NCI-H345 (cell line): ENCODE measurements at regions not wholly inside any gene's neighbourhood (a gene's known extent, or its start where the extent isn't known, plus 50 kb on each side); places are given as distances from the start of the nearest gene placed in this dataset.

Experiments used
- DNase-seq: peaks from one replicate; lab custom pipeline; 2025; lab: John Stamatoyannopoulos, UW

DNA sequence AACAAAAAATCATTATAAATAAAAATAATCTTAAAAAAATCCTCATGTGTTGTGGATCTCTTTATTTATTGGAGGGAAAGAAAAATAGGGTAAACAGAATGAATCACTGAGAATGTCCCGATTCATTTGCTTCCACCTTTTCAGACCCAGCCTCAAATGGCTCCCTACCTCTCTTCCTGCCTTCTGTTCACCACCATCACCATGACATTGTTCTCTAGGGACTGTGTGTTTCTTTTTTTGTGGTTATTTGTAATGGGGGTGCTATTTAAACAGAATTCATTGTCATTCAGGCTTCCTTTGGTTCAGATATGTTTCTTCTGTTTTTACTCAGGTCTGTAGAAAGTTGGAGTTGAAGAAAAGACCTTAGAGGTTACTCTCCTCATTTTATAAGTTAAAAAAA is 198.2 kb downstream of the KIF4B start:
- DNase-seq: no peak

DNA sequence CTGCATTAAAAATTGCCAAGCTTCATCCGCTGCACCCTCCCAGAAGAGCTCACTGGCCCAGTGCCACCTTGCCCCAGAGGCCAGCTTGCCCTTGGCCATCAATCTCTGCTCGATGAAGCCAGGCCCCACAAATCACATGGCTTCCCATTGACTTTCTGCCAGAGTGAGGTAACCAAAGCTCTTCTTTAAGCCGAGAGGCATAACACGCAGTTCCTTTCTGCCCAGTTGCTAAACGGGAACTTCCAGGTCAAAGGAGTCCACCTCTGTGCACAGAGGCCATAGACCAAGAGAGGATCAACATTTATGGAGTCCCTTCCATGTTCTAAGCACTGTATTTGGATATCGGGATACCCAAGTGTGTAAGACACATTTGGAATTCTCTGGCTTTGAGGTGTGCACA is 208.8 kb downstream of the KIF4B start:
- no peak for DNase-seq

DNA sequence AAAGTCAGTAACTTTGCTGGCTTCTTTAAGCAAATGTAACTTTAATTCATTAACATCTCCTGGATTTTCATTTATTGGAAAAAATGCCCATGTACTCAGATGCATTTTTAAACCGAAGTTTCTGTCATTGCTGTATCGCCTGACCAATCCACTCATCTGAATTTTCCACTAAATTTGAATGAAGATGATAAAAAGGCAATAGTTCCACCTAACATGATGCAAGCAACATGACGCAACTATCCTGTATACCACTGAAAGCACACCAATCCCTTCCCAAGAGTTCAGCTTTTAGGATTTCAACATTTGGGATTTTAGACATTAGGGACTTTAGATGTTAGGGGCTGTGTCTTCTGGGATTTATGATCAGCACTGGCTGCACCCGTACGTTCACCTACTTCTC is 215.6 kb downstream of the KIF4B start:
- DNase-seq: no peak

DNA sequence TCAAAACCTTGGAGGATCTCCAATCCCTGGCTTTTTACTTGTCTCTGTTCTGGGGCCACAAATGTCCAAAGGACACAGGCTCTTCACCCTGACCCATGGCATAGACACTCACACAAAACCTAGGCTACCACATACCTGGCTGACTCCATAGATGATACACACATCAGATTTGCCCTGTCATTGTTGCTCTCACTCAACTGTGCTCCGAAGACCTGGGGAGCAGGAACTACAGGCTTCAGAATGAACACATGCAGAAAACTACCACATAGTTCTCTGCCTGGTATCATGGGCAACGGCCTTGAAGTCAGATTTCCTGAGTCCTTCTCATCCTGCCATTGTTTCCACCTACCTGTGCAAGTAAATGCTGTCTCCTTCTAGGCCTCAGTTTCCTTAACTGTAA is 226.2 kb downstream of the KIF4B start:
- DNase-seq: no peak

DNA sequence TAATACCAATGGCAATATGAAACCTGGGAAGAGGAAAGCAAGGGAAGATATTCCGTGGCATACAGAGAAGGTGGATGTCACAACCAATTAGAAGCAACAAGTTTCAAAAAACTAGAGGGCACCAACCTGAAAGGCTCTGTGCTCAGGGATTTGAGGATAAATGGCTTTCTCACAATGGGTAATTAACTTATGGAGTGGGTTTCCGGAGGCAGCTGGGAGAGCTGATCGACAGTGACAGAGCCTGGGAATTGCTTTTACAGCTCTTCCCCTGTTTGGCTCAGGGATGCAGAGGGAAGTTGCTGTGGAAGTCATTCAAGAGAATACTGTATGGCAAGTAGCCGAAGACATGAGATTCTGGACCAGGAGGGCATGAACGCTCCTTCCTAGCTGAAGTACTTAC is 237.0 kb downstream of the KIF4B start:
- DNase-seq: no peak

DNA sequence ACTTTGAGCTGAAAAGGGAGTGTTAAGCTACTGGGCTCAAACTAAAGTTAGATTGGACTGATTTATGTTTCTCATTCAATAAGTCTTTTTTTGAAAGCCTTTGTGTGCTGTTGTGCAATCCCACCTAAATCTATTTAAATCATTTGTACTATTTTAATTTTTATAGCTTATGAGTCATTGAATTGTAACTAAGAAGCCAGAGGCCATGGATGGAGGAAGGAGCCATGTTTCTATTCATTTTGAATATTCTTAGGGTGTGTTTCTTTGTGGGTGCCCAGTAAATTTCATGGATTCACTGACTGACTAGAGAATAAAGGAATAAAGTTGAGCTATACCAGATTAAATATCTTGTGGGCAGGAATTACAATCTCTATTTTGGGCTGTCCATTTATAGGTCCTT is 238.5 kb downstream of the KIF4B start:
- no peak for DNase-seq

DNA sequence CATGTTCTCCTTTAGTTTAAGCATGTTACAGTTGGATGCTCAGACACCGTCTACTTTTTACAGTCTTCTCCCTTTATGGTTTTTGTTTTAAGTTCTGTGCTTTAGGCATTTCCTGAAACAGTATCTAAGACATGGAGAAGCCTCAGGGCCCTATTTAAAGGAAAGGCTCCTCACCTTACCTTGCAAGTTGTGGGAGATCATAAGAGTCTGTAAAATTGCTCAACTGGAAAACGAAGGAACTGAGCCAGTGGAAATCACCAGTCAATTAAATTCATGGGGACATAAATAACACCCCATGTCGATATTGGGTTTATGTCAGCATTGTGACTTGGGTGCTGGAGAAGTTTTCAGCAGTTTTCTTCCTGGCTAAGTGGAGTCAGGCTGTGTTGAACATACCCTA is 239.2 kb downstream of the KIF4B start:
- DNase-seq: no peak

DNA sequence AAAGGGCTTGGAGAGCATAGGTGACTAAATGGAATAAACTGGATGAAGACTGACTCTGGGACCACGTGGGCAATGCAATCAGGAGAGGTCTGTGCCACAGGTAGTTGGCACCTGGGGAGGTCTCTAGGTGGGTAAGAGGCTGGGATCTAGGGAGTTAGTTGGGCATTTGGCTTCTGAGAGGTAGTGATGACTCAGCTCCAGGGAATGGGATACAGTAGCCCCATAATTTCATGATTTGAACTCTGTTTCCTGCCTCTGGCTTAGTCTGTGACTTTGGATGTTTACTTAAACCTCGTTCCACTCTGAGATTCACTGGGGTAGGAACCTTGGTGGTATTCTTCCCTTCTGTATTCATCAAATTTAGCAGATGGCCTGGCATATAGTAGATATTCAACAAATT is 240.8 kb downstream of the KIF4B start:
- DNase-seq: no peak

DNA sequence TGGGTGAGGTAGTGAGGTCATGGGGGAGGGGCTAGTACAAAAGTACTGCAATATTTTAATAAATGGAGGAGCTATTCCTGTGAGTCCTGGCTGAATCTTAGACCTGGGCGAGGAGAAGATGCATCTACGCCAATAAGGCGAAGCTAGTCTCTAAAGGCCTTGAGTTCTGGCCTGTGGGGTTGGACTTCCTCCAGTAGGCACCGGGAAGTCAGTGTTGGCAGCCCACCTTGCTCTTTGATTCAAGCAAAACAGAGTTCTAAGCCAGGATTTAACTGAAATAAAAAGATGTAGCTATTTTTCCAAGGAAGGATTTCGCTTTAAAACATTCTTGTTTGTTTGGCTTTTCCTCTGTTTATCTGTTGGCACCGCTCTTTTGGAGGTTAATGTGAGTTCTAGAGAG is 244.6 kb downstream of the KIF4B start:
- DNase-seq: no peak

DNA sequence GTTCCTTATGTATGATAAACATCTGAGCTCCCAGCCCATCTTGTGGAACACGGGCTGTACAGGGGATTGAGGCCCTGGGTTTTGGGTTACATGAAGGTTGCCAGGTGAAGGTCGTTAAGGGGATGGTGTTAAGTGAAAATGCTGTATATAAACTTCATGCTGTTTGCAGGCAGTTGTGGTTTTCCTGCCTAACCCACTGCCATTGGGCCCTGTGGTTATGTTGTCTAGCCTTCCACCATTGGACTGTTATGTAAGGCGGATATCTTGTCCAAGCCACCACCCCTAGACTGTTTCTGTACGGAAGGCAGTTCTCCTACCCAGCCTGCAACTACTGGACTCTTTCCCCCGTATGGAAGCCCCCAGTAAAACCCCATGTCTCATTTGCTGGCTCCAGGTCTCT is 246.1 kb downstream of the KIF4B start:
- no peak for DNase-seq

DNA sequence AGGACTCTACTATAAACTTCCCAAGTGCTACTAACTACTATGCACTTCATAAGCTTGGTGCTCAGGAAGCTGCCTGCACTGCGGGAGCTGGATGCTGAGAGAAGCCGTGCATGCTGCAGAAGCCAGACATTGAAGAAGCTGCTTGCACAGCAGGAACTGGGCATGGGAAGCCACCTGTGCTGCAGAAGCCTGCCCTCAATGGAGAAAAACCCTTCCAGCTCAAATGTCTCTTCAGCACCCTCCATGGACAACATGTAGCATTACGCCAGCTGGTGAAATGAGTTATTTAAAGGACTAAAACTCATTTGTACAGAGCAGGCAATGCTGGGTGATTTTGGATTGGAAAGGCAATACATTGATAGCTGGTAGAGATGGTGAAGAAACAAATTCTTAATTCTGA is 247.2 kb downstream of the KIF4B start:
- DNase-seq: peak; percentile 36

DNA sequence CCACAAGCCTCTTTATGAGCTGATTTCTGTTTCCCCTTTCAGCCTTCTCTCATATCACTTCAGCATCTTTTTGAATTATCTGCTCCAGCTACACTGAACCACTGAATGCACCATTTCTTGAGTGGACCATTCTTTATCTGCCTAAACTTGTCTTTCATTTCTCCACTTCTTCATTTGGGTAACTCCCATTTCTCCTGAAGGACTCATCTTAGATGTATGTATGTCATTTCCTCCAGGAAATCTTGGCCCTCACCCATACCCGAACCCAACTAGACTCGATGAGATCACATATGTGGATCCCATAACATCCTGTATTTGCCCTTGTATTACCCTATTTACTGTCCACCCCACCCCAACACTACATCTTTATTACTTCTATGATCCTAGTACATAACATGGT is 249.8 kb downstream of the KIF4B start:
- DNase-seq: no peak

DNA sequence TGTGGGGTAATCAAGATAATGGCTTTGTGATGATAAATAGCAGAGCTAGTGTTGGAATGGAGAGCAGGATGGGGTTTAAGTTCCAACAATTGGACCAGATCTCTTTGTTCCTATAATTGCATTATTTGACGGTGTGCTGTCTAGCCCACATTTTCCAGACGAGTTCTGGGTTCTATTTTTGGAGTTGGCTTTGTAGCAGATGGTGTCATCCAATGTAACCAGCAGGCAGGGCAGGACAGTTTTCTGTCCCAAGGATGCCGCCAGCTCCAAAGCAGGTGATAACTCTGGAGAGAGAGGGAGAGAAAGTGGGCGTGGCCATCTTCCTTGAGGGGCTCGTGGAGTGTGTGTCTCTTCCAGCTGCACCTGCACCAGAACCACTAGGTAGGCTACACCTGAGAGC is 251.3 kb downstream of the KIF4B start:
- DNase-seq: no peak

DNA sequence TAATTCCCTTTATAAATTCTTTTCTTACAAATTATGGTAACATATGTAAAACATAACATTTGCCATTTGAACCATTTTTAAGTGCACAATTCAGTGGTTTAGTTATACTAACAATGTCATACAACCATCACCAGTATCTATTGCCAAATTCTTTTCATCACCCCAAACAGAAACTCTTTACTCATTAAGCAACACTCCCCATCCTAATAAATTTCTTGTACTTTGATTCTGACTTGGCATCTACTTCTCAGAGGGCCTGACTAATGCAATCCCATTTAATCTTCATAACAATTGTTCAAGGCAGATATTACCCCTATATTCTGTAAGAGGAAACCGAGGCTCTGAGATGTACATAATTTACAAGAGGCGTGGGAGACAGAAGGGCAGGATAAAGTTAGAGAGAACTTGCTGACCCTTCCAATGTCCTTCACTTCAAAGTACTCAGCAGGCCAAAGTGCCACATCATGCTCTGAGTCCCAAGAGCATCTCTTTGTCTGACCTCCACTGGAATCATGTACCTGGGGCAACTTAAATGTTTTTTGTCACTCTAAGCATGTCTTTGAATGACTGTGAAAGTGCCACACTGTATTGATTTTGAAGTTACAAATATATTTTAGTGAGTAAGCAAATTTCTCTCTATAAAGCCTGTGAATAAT is 255.3 kb downstream of the KIF4B start:
- no peak for DNase-seq

DNA sequence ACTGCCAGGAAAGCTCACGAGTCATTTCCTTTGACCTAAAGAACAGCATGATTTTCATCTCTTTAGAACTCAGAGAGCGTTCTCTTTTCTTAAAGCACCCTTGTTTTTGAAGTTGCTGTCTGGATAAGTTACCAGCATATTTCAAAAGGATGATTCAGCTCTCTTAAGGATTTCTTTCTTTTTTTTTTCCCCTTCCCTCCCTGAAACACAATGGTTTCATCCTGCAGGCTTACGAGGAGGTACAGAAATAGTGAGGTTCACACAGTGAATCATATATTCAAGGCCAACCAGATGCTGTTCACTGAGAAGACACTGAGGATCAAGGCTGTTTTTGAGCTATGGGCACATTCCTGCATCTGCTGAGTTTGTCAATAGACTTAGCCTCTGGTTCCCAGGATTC is 257.2 kb downstream of the KIF4B start:
- DNase-seq: no peak

DNA sequence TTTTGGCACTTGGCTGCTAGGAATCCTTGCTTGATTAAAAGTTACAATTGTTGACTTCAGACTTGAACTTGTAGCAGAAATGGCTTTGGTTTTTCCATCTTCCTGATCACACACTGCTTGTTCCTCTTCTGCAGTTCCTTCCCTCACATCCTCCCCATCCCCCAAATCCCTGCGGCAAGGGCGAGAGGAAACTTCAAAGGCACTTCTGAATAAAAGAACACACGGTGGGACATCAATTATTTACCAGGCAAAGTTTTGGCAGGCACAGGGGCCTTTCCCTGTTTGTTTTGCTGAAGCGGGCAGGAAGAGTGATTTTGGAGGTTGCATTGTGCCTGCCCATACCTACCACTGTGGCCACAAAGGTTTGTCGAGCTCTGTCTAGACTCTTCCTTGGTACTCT is 260.9 kb downstream of the KIF4B start:
- DNase-seq: no peak

DNA sequence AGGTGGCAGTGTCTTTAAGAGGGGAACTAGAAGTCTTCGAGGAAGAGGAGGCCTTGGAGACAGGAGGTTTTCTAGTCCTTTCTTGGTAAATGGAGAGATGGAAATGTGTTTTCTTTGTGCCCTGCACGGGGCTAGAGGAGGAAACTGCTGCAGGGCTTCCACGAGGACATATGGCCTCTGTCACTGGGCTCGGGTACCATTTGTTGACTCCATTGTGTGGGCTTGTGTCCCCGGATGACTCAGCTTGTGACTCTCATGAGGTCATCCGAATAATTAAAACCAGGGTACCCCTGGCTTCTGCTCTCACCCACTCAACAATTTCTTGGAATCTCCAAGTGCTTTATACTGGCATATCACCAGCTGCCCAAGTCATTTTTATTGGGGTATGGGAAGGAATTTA is 261.7 kb downstream of the KIF4B start:
- no peak for DNase-seq

DNA sequence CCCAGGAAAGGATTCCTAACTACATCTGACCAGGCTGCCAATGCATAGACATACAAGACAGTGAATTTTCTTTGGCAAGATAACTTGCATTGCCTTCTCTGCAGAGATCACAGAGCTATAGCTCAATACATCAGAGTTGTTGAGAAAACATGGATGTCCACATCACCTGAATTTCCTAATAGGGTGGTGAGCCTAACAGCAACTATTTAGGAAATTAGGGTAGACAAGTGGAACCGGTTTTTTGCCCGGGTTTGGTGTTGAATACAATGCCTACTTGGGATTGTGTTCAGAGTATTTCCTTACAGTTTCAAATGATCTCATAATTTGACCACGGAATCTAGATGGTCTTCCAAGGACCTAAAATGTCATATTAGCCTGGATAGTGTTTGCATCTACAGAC is 262.7 kb downstream of the KIF4B start:
- DNase-seq: no peak

DNA sequence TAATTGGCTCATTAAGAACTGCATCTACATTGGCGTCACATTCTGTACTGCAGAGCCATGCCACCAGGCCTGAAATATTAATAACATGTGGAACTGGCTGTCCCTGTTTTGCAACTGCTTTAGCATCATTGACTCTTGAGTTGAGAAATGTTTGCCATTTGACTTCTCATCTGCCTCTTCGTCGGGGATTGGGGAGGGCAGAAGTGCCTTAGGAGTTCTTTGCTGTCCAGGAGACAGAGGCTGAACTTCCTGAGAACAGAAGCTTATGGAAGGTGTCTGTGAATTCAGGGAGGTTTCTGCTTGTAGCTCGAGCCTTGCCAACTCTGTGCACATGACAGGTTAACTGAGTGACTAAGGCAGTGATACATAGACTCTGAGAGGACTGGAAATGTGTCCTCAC is 265.0 kb downstream of the KIF4B start:
- no peak for DNase-seq

DNA sequence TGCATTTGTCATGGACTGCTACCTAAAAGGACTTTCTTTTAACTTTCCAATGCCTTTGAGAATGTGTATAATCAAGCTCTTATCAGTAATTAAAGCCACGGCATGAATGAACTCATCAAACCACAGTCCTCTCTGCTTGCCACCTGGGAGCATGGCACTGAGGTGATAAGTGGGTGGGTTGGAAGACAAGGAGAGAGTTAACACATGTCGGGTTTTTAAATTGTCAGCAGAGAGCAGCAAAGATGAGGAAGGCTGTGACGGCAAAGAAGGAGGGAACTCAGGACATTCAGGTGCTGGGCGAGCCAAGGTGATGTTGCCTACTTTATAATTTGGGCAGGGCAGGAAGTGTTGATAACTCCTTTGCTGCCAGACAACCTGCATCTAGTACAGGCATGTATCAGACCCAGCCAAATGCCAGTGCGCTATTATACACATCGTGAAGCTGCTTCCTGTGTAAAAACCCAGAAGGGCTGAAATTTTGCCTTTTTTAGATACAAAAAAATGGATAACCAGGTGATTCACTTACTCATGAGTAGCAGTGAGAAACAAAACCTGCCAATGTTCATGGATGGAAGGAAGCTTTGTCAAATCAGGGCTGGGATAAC is 269.1 kb downstream of the KIF4B start:
- no peak for DNase-seq

DNA sequence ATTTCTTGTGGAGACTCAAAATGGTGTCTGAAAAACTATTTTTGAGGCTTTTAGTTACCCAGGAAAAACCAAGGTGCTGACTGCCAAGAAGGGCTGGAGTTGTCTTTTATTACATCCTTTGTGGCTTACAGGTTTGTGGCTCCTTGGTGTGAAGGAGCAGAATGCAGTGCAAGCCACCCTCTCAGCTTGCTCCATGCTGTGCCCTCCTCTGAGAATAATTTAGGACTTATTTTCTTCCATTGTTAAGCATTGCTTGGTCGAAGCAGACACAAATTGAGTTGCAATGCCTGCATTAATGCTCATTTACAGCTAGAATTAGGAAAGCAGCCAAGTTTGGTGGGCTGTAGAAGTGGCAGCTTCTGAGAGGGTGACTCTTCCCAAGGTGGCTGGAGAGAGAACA is 272.2 kb downstream of the KIF4B start:
- DNase-seq: no peak

DNA sequence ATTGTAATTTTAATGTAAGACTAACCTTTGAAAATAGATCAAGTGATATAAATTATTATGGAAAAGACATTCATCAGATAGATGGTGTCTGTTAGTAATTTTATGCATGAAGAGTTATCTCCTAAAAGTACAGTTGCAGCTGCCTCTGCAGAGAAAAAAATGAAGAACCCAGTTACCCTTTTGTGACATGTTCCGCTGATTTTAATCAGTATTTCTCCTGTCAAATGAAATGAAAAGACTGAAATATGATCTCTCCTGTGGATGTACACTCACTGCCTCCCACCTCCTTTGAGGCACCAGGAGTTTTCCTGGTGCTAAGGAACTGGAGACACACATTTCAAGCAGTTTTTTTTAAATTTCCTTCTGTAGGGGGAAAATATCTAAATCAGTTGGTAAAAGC is 277.4 kb downstream of the KIF4B start:
- DNase-seq: no peak

DNA sequence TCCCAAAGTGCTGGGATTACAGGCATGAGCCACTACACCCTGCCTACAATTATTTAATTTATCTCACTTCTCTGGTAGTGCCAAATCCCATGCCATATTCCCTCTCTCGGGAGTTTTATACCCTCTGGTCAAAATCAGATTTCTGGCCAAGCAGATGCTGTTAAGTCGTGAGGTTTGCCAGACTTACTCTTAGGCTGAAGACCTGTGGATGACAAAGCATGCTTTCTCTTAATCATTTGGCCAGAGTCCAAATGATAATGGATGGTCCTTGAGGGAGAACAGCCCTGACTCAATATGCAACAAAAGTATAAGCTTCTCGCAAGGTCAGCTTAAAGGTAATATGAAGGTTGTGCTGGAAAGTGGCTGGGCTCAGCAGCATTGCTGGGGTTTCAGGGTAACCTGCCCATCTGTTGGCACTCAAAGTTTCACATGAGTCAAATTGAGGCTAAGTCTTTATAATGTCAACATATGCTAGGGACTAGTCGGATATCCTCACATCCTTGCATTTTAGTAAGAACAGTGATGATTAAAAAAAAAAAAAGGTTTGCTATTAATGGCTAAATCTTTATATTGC is 280.1 kb downstream of the KIF4B start:
- no peak for DNase-seq

DNA sequence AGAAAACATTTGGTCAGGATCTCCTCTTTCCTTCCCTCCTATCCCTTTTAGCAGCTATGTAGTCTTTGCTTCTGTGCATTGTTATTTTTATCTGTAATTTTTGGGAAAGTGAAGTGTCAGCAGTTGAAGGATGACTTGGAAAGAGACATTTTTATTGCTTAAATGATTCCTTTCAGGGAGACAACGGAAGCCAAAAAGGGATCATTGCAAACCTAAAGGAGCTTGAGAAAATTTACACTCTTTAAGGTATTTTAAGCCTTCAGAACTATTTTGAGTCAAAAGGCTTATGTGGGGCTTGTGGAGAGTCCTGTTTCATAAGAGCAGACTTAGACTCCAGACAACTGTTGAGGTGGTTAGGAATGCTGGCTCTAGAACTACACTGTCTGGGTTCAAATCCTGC is 281.6 kb downstream of the KIF4B start:
- DNase-seq: no peak
